ENCODE measurements at regions not wholly inside any gene's neighbourhood (a gene's known extent, or its start where the extent isn't known, plus 50 kb on each side); places are given as distances from the start of the nearest gene placed in this dataset.
"Not testable (repeated sequence)": the region's sequence is repeated elsewhere in the genome, so short reads cannot be mapped to it uniquely, and the experiment has no call there.

DNA sequence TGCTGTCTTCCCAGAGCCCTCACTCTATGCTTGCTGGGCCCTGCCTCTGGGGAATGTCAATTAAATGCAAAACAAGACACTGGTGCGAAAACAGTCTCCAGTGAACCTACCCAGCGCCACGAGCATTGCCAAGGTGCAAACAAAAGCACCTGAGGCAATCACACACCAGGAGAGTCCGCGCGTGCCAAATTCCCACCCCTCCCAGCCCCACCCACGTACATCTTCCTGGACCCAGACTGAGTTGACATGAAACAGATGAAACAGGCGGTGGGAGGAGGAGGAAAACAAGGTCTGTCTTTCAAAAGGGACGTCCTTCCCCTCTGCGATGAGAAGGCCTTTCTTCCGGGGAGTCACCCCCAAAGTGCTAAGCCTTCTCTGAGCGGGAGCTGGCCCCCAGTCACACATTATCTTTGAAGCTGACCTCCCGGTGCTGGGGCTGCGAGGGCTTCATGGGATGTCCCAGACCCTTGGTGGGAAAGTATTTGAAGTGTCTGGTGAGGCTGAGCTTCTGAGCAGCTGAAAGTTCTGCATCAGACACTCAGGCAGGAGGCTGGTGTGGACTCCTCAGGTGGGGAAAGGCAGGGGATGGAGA lies 200.4 kb downstream of the AXIN2 start:
- no peak for DNase-seq

DNA sequence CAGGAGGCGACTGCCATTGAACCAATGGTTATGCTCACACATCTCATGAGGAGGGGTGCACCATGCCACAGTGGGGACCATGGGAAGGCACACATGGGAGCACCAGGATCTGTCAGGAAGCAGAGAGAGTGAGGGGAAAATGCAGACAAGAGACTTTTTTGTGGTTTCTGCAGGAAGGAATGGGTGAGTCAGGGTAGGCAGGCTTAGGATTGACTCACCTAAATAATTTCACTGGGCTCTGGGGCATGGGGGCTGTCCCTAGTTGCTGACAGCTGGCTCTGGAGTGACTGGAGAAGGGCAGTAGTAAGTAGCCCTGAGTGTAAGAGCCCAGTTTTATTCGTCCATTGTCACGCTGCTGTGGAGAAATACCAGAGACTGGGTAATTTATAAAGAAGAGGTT lies 202.4 kb downstream of the AXIN2 start:
- DNase-seq, result no peak

DNA sequence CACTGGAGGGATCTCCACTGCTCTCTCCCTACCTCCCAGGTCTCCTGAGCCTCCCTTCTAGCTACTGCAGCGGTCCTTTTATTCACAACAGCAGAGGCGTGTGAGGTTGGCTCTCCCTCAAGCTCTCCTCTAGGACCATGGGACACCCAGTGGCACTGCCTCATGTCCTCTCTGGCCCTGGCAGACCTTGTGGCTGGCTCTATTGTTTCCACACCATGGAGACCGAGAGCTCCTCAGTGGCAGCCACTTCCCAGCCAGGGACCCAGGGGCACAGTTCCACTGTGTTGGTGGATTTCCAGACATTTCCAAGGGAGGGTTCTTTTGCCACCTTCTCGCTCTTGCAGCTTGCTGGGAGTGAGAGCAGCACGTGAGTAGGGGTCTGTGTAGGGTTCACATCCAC lies 204.9 kb downstream of the AXIN2 start:
- no peak for DNase-seq

DNA sequence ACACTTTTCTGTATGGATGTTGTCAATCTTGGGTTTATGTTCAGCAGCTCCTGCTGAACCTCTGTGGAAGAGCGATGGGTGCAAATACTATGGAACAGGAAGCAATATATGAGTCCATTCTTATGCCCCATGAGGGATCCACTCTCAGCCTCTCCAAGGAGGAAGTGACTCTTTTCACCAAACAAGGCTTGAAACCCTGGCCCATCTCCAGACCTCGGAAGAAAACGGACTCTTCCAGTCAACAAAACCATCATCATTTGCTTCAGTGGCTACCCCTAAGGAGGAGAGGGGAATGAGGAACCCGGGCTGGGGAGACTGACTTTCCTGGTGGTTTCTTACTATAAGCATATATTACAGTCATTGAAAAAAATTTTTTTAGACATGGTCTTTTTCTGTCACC lies 206.2 kb downstream of the AXIN2 start:
- no peak for DNase-seq

DNA sequence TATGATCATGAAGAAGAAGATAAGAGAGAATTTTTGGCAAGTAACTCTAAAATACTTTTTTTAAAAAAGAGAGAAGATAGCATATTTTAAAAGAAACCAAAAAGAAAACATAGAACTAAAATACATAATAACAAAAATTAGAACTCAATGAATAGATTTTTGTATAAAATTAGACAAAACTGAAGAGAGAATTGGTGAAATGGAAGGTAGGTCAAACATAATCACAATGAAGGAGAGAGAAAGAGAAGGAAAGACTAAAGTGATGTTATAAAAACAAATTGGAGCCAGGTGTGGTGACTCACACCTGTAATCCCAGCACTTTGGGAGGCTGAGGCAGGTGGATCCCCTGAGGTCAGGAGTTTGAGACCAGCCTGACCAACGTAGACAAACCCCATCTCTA lies 211.5 kb downstream of the AXIN2 start:
- DNase-seq, result no peak

DNA sequence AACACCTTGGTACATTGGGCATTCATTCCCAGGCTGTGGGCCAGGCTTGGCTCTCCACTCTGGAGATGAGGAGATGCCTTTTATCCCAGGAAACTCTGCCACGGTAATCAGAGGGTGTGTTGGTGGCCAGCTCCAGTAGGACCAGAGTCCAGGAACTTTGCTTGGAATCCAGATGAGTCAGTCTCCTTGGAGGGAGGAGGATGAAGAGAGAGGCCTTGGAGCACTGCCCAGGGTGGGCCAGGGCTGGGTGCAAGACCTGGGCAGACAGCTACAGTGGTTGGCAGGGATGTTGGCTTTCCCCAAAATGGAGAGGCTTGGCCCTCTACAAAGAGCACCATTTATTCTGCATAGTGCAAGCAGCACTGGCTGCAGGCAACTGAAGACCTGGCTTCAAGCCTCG lies 209.0 kb downstream of the RGS9 start:
- DNase-seq, result no peak

DNA sequence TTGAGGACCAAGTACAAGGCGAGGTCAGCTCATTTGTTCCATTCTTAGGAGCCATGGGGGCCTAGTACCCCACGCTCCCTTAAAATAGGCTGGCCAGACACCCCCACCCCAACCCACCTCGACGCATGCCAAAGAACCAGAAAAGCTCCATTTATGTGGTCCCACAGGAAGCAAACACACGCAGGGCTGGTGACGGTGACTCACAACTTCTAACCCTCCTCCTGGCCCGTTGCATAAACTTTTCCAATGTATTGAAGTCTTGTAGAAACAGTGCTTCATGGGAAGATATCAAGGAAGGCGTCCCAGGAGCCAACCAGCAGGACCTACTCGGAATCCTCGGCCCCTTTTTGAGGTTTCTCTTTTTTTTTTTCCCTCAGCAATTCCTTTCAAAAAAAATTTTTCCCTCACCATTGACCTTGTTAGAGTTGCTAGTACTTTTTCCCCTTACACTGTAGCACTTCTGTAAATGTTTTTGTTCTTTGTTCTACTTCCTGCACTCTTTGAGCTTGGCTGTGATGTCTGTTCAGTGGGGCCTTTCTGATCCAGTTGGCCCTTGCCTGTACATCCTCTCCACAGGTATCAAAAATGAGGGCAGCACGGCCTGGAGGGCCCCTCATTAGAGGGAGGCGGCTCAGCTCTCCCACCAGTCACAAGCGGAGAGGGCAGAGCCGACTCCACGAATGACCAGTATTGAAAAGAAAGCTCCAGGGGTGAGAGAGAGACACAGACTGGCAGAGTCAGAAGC lies 208.3 kb downstream of the RGS9 start:
- DNase-seq, result no peak

DNA sequence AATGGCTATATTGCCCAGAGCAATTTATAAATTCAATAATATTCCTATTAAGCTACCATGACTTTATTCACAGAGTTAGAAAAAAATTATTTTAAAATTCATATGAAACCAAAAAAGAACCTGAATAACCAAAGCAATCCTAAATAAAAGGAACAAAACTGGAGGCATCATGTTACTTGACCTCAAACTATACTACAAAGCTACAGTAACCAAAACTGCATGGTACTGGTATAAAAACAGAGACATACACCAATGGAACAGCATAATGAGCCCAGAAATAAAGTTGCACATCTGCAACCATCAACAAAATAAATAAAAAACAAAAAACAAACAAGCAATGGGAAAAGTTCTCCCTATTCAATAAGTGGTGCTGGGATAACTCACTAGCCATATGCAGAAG lies 203.2 kb downstream of the RGS9 start:
- no peak for DNase-seq

DNA sequence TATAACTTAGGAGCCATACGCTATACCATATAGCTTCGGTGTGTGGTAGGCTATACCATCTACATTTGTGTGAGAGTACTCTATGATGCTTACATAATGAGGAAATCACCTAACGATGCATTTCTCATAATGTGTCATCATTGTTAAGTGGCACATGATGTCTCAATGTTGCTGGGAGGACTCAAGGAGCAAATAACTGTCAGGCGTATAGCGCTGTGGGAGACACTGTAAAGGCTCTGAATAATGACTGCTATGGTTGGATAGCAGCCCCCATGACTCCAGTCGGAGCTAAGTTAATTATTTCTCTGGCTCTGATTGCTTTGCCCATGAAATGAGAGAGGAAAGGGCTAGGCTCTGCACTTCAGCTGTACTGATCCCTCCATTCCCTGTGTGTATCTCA lies 197.2 kb downstream of the RGS9 start:
- DNase-seq, result no peak

DNA sequence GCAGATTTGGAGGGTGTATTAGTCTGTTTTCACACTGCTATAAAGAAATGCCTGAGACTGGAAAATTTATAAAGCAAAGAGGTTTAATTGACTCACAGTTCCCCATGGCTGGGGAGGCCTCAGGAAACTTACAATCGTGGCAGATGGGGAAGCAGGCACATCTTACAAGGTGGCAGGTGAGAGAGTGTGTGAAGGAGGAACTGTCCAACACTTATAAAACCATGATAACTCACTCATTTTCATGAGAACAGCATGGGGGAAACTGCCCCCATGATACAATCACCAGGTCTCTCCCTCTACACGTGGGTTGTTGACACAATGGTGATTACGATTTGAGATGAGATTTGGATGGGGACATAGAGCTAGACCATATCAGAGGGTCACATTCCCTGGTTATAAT lies 195.6 kb downstream of the RGS9 start:
- DNase-seq, result no peak

DNA sequence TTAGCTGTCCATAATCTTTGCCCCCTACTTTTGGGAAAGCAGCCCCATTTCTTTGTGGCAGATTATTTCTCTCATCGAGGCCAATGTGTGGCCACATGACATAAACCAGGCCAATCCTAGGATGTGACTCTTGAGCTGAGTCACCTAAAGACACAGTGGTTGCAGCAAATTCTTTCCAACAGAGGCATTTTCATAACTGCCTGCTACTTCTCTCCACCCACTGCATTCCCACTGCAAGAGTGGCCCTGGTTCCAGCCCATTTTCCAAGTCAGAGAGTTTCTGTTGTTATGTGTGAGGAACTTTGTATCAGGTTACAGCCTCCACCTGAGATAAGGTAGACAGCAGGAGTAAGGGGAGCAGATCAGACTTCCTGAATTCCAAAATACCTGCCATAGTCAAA lies 195.2 kb downstream of the RGS9 start:
- DNase-seq, result no peak

DNA sequence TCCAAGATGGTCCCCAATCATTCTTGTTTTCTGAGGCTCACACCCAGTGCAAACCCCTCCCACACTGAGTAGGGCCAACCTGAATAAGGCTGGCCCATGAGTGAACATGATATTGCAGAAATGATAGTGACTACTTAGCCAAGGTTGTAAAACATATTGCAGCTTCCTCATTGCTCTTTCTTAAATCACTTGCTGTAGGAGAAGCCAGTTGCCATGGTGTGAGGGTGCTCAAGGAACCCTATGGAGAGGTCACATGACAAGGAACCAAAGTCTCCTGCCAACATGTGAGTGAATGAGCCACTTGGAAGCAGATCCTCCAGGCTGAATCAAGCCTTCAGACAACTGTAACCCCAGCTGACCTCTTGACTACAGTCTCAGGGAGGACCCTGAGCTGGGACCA lies 191.4 kb downstream of the RGS9 start:
- DNase-seq, result no peak

DNA sequence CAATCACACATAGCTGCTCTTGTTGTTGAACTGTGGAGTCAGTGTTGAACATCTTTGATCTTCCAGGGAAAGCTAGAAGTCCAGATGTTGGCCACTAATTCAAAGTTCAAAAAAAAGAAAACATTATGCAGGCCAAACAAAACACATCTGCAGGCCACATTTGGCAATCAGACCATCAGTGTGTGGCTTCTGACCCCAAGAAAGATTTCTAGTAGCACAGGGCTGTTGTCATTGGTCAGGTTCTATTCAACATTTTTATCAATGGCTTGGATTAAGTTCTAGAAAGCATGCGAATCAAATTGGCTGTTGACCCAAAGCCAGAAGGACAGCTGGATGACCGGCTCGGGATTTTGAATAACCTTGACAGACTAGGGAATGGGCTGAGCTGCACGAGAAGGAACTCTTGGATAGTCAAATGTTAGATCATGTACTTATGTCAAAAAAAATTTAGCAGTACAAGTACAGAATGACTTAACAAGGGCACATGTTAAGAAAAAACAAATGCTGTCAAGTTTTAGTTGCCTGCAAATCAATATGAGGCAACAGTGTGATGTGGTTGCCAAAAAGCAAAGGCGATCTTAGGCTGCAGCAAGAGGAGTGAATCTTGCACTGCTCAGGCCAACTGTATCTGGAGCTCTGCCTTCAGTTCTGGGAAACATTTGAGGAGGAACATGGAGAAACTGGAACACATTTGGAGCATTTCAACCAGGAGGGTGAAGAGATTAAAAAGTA lies 187.6 kb downstream of the RGS9 start:
- no peak for DNase-seq

DNA sequence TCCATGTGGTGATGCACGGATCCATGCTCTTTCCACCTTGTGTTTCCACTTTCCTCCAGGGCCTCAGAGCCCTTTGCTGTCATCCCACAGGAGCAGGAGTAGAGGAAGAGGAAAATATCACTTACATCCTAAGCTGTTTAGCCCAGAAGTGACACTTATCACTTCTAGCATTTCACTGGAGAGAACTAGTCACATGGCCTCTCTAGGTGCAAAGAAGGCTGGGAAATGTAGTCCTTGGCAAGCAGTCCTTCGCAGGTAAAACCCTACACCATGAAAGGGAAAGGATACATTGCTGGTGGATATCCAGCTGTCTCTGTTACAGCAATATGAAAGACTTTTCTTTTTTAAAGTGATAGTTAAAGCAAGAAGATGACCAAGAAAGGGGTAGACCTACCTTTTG lies 185.9 kb downstream of the RGS9 start:
- no peak for DNase-seq

DNA sequence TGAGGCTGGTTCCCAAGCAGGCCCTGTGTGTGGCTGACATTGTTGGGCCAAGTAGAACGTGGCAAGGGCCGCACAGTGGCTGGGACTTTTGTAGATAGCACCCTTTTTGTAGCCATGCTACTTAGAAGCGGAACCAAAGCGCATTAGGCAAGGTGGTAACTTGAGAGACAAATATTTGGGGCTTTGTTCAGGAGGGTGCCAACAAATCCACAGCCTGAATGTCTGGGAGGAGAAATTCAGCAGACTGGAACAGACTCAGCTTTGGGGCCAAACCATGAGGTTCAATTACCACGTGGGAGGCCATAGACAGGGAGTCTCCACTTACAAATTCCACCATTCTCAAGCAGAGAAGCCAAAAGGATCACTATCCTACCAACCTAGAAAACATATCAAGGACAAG lies 183.7 kb downstream of the RGS9 start:
- DNase-seq, result no peak

DNA sequence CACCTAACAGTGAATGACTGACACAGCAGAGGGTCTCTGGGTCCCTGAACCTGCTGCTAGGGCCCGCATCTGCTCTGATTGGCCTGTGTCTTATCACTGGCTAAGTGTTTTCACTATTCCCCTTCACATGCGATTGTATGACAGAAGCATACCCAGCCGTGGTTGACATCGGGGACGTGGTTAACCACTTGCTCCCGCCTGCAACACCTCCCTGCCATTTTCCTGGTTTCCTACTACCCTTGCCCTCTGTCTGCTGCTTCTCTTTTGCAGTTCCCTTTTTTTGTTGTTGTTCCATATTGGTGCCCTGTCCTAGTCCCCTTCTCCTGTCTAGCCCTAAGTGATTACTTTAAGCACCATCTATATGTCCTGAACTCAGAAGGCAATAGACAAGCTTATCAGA lies 177.0 kb downstream of the RGS9 start:
- no peak for DNase-seq

DNA sequence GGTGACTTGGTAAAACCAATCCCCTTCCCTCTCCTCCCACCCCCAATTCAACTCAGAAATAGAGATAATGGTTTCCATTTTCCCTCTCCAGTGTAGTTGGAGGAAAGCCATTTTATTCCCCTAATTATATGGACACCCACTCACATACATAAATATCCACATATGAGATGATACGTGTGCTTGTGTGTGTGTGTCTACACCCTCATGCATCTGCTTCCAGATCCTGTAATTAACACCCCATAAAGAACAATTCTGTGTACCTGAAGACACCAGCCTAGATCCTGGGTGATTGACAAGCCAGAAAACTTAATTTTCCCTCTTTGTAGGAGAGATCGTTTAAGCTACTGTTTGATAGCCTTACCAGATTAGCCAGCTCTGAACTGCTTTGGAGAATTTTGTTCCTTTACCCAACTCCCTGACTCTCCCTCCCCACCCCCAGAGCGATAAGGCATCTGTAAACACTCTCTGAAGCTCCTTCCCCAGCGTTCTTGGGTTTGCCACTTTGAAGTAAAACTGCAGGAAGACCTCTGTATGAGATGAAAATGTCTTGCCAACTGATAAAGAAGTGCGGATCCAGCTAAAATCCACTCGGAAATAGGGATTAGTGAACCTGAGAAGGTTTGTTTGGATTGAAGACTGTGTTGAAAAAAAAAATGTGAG lies 175.7 kb downstream of the RGS9 start:
- DNase-seq, result no peak

DNA sequence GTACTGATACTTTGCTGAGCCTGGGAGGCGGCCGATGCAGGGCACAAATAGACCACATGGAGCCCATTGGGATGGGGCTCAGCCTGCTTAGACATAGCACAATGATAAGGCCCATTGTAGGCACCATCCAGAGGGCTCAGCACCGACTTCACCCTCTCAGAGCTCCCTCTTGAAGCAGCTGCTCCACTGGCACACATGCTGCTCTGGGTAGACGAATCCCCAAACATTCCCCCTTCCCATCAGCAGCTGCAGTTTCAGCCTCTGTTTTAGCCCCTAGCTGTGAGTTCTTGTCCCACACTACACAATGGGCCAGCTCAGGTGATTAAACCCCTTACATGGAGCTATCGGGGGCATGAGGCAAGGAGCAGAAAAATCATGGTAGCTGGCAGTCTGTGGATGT lies 174.1 kb downstream of the RGS9 start:
- DNase-seq, result no peak

DNA sequence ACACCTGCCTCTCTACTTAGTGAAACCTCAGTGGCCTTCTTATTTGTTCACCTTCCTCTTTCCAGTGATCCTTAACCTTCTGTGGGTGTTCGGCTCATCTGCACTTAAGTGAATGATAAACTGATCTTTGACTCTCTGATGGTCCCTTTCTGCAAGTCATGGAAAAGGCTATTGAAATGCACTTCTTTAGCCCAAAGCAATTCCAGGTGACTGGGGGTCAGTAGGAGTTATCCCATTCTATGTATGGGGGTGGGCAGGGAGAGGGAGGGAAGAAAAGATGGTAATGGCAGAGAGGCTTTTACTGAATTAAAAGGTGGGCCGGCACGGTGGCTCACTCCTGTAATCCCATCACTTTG lies 170.8 kb downstream of the RGS9 start:
- DNase-seq, result no peak

DNA sequence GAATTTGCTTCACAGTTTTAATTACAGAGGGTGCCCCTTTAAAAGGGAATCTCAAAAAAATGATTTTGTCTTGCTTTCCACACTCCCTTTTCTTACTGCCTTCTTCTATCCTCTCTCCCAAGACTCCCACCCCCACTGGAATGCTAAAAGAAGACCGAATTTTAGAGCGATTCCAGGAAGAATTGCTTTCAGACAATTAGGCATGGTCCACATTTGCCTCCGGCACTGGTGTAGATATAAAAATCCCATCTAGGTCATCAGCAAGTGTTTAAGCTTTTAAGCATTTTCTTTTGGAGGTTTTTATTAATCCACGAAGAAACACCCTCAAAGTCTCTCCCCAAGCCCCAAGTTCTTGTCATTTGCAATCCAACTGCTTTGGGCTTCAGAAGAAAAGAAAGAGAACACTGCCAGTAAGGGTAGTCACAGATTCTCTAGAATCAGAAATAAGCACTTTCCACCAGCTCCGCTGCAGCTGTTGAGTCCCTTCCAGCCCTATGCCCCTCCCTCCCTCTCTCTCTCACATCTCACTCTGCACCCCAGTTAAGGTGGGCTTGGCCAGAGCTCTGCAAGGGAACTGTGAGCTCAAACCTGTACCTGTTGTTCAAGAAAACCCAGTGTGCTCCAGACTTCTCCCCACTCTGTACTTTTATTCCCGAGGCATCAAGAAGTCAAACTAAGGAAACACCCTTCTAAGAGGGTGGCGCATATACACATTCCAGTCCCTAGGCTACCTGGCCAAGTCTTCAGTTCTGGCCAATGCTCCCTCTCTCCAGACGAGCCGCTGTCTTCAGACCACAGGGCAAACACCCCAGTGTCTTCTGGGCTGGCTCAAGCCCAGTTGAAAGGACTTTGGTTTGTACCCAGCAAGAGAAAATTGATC lies 170.2 kb downstream of the RGS9 start:
- DNase-seq, result no peak

DNA sequence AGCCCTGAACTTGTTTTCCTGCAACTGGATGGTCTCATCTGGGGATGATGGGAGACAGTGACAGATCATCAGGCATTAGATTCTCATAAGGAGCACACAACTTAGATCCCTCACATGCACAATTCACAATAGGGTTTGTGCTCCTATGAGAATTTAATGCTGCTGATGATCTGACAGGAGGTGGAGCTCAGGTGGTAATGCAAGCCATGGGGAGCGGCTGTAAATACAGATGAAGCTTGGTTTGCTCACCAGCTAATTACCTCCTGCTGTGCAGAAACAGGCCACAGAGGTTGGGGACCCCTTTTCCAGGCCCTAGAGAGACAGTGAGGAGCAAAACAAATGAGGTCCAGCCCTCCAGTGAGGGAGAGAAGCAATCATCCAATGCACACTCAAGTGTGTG lies 168.6 kb downstream of the RGS9 start:
- DNase-seq, result no peak

DNA sequence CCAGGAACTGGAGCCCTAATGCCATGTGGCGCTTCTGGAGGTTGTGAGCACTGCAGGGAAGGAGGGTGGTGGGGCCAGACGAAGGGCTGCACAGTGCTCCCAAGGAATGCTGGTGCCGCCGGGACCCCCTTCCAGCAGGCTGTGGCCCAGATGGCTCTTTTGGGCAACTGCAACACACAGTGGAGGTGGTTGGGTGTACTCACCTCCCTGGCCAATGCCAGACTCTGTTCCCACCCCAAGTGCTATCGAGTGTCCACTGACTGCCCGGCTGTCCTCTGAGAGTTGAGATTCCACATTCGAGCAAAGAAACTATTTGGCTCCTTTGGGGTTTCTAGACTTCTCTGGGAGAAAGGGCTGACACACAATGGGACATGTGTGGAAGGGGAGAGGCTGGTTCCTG lies 167.9 kb downstream of the RGS9 start:
- no peak for DNase-seq

DNA sequence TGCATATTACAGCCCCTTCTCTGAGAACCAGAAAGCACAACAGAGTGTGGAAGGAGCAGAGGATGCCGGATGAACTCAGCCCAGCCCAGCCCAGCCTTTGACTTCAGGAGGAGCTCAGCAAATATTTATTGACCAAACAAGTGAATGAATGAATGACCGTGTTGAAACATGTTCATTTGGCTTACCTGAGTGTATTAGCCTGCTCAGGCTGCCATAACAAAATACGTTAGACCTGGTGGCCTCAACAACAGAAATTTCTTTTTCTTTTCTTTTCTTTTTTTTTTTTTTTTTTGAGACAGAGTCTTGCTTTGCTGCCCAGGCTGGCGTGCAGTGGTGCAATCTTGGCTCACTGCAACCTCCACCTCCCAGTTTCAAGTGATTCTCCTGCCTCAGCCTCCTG lies 164.7 kb downstream of the RGS9 start:
- DNase-seq, result not testable (repeated sequence)

Data from NCI-H510A (cell line).